DMS 273 (cell line): ENCODE measurements at regions not wholly inside any gene's neighbourhood (a gene's known extent, or its start where the extent isn't known, plus 50 kb on each side); places are given as distances from the start of the nearest gene placed in this dataset.

Source experiments
- DNase-seq: peaks from one replicate; lab custom pipeline; 2025; ENCODE audit not compliant: unreplicated experiment; lab: John Stamatoyannopoulos, UW

GRCh38 chr5:93322974-93323860, 257.8 kb downstream of the NR2F1-AS1 start:
- peak; percentile 55 for DNase-seq

GRCh38 chr5:93320920-93321445, 260.0 kb downstream of the NR2F1-AS1 start:
- DNase-seq, result peak; percentile 26

- DNase-seq, result no peak
These were observed 267.3 kb downstream of the NR2F1-AS1 start for GRCh38 chr5:93313672-93314071.

GRCh38 chr5:93311881-93312280, 269.1 kb downstream of the NR2F1-AS1 start:
- DNase-seq, result no peak

GRCh38 chr5:93307557-93307956, 273.5 kb downstream of the NR2F1-AS1 start:
- DNase-seq, result no peak

GRCh38 chr5:93305984-93306383, 275.0 kb downstream of the NR2F1-AS1 start:
- no peak for DNase-seq

- DNase-seq, result peak; percentile 4
These were observed 276.4 kb downstream of the NR2F1-AS1 start for GRCh38 chr5:93304456-93305250.

- no peak for DNase-seq
These were observed 277.7 kb downstream of the NR2F1-AS1 start for GRCh38 chr5:93303291-93303691.

GRCh38 chr5:93302711-93303110, 278.3 kb downstream of the NR2F1-AS1 start:
- no peak for DNase-seq

- DNase-seq, result no peak
These were observed 280.1 kb downstream of the NR2F1-AS1 start for GRCh38 chr5:93300945-93301344.

GRCh38 chr5:93300309-93300923, 280.6 kb downstream of the NR2F1-AS1 start:
- no peak for DNase-seq

- DNase-seq, result peak; percentile 38
These were observed 281.2 kb downstream of the NR2F1-AS1 start for GRCh38 chr5:93299681-93300308.

- DNase-seq, result no peak
These were observed 283.9 kb downstream of the NR2F1-AS1 start for GRCh38 chr5:93297116-93297515.

- DNase-seq, result no peak
These were observed 284.7 kb downstream of the NR2F1-AS1 start for GRCh38 chr5:93296338-93296737.

GRCh38 chr5:93294996-93295395, 286.0 kb downstream of the NR2F1-AS1 start:
- DNase-seq, result no peak

- DNase-seq, result no peak
These were observed 286.8 kb downstream of the NR2F1-AS1 start for GRCh38 chr5:93294199-93294598.

GRCh38 chr5:93289942-93290341, 291.1 kb downstream of the NR2F1-AS1 start:
- DNase-seq, result no peak

- DNase-seq, result no peak
These were observed 295.6 kb downstream of the NR2F1-AS1 start for GRCh38 chr5:93285461-93285860.

GRCh38 chr5:93281980-93282772, 298.8 kb downstream of the NR2F1-AS1 start:
- peak; percentile 73 for DNase-seq

GRCh38 chr5:93280518-93280917, 300.5 kb downstream of the NR2F1-AS1 start:
- DNase-seq, result no peak
